Ascending aorta (tissue), 2 donors: ENCODE measurements at regions not wholly inside any gene's neighbourhood (a gene's known extent, or its start where the extent isn't known, plus 50 kb on each side); places are given as distances from the start of the nearest gene placed in this dataset.

Experiments
- DNase-seq, 2 donors: peaks; one replicate each; pipeline ENCODE4 v3.0.0-alpha.2; 2019; ENCODE audit warnings: low spot score in 2 of 2
- H3K27ac ChIP-seq, 2 donors: fragments of 200-600 bp; sonication (generic); one replicate each; pipeline ENCODE4 v1.5.1; 2016 to 2017; ENCODE audit warnings: mild to moderate bottlenecking in 1 of 2
- H3K27me3 ChIP-seq: fragments of 200-600 bp; sonication (generic); one replicate; pipeline ENCODE4 v1.5.1; 2017
- H3K36me3 ChIP-seq, 2 donors: fragments of 200-600 bp; sonication (generic); one replicate each; pipeline ENCODE4 v1.5.1; 2016
- H3K4me1 ChIP-seq, 2 donors: fragments of 200-600 bp; sonication (generic); one replicate each; pipeline ENCODE4 v1.5.1; 2016 to 2017; ENCODE audit warnings: mild to moderate bottlenecking in 1 of 2
- H3K4me3 ChIP-seq, 2 donors: fragments of 200-600 bp; sonication (generic); one replicate each; pipeline ENCODE4 v1.5.1; 2016 to 2017; ENCODE audit warnings: mild to moderate bottlenecking in 1 of 2
- H3K9me3 ChIP-seq, 2 donors: fragments of 200-600 bp; sonication (generic); one replicate each; pipeline ENCODE4 v1.5.1; 2016
- CTCF ChIP-seq, 3 experiments: fragments of 200-600 bp in 2 of 3; fragments of 450-650 bp in 1 of 3; sonication (generic) in 2 of 3; IDR thresholded peaks; one replicate each; pipeline ENCODE4 v1.5.1; 2016 to 2019; ENCODE audit warnings: antibody characterized with exemption in 3 of 3, mild to moderate bottlenecking in 1 of 3, moderate library complexity in 1 of 3
- intact Hi-C: fragments of 100-400 bp; cut with DNase I; formaldehyde crosslinking; loops from one replicate; pipeline ENCODE4 v1.15.1; 2023

- Histone ChIP-seq H3K4me1 (peaks cover 0 to 7% of the 10 kb centered on the region in 2 donors), H3K36me3 (no peaks in the 10 kb centered on the region), H3K27ac (no peak overlapping the region), H3K27me3 (no peaks in the 10 kb centered on the region), H3K9me3 (no peaks in the 10 kb centered on the region), H3K4me3 (peak overlapping the region; percentile 35 to 45)
- DNase-seq, result no peak
- TF ChIP-seq CTCF (IDR thresholded peaks at IDR 0.05), result no peak
- intact Hi-C loops, result loop anchor here (10.0 kb wide), 1 partner anchor 152 kb away; the partner anchor contains the start of gene AHR
These were observed 155.5 kb upstream of the AHR start for GRCh38 chr7:17142831-17143541.

GRCh38 chr7:17144322-17144721 lies 154.1 kb upstream of the AHR start:
- no peak for DNase-seq
- no peak for TF ChIP-seq CTCF (IDR thresholded peaks at IDR 0.05)
- Histone ChIP-seq H3K27me3 (no peaks in the 10 kb centered on the region), H3K27ac (no peak overlapping the region), H3K4me3 (no peak overlapping the region), H3K4me1 (peaks cover 0 to 7% of the 10 kb centered on the region in 2 donors), H3K36me3 (no peaks in the 10 kb centered on the region), H3K9me3 (no peaks in the 10 kb centered on the region)
- intact Hi-C loops, result loop anchor here (10.0 kb wide), 1 partner anchor 150 kb away; the partner anchor contains the start of gene AHR

- Histone ChIP-seq H3K27ac (no peak overlapping the region), H3K36me3 (no peaks in the 10 kb centered on the region), H3K4me3 (no peak overlapping the region), H3K4me1 (peaks cover 0 to 7% of the 10 kb centered on the region in 2 donors), H3K9me3 (no peaks in the 10 kb centered on the region), H3K27me3 (no peaks in the 10 kb centered on the region)
- TF ChIP-seq CTCF (IDR thresholded peaks at IDR 0.05), result no peak
- DNase-seq, result no peak
- intact Hi-C loops, result loop anchor here (10.0 kb wide), 1 partner anchor 148 kb away; the partner anchor contains the start of gene AHR
These were observed 151.8 kb upstream of the AHR start for GRCh38 chr7:17146621-17147020.

- Histone ChIP-seq H3K9me3 (no peaks in the 10 kb centered on the region), H3K27me3 (no peaks in the 10 kb centered on the region), H3K4me1 (peaks cover 0 to 7% of the 10 kb centered on the region in 2 donors), H3K36me3 (no peaks in the 10 kb centered on the region), H3K4me3 (no peak overlapping the region), H3K27ac (no peak overlapping the region)
- intact Hi-C loops, result loop anchor here (10.0 kb wide), 1 partner anchor 147 kb away; the partner anchor contains the start of gene AHR
- DNase-seq, result no peak
- no peak for TF ChIP-seq CTCF (IDR thresholded peaks at IDR 0.05)
These were observed 151.0 kb upstream of the AHR start for GRCh38 chr7:17147409-17147808.

- no peak overlapping the region for H3K4me3 ChIP-seq
- TF ChIP-seq CTCF (IDR thresholded peaks at IDR 0.05), result no peak
These were observed 148.4 kb upstream of the AHR start for GRCh38 chr7:17150018-17150417.

More at GRCh38 chr7:17150018-17150417, 148.4 kb upstream of the AHR start:
- Histone ChIP-seq H3K27me3 (no peaks in the 10 kb centered on the region), H3K27ac (no peak overlapping the region), H3K4me1 (no peaks in the 10 kb centered on the region), H3K36me3 (no peaks in the 10 kb centered on the region), H3K9me3 (no peaks in the 10 kb centered on the region)
- no peak for DNase-seq
- intact Hi-C loops, result no loop called here
